Type B pancreatic cell (in vitro differentiated cells): ENCODE measurements at regions not wholly inside any gene's neighbourhood (a gene's known extent, or its start where the extent isn't known, plus 50 kb on each side); places are given as distances from the start of the nearest gene placed in this dataset.

ENCODE experiments used
- DNase-seq: peaks from one replicate; pipeline ENCODE4 v3.0.0; 2021; ENCODE audit warnings: mixed read lengths; ENCODE audit not compliant: unreplicated experiment; ENCODE audit errors: extremely low spot score
- H3K27ac Mint-ChIP-seq: 2 replicates; pipeline ENCODE4 v1.8.0; 2021; ENCODE audit warnings: mild to moderate bottlenecking, mixed read lengths
- H3K27me3 Mint-ChIP-seq: 2 replicates; pipeline ENCODE4 v1.8.0; 2021; ENCODE audit warnings: mixed read lengths
- H3K36me3 Mint-ChIP-seq: 2 replicates; pipeline ENCODE4 v1.8.0; 2021; ENCODE audit warnings: mixed read lengths
- H3K4me1 Mint-ChIP-seq: one replicate; pipeline ENCODE4 v1.8.0; 2021; ENCODE audit warnings: mixed read lengths; ENCODE audit not compliant: unreplicated experiment
- H3K4me3 Mint-ChIP-seq: 2 replicates; pipeline ENCODE4 v1.8.0; 2021; ENCODE audit warnings: mild to moderate bottlenecking, mixed read lengths
- H3K9me3 Mint-ChIP-seq: 2 replicates; pipeline ENCODE4 v1.8.0; 2021; ENCODE audit warnings: mixed read lengths
- CTCF ChIP-seq: fragments of 200-600 bp; sonication (generic); conservative IDR thresholded peaks from 2 replicates; pipeline ENCODE4 v1.5.0; 2021; ENCODE audit warnings: antibody characterized with exemption, mild to moderate bottlenecking

- H3K4me3 Mint-ChIP-seq = no peak overlapping the region
- H3K4me1 Mint-ChIP-seq = no peaks in the 10 kb centered on the region
- no peaks in the 10 kb centered on the region for H3K36me3 Mint-ChIP-seq
- DNase-seq = no peak
- H3K27me3 Mint-ChIP-seq = no peaks in the 10 kb centered on the region
- TF ChIP-seq CTCF = no peak
- no peaks in the 10 kb centered on the region for H3K9me3 Mint-ChIP-seq
- H3K27ac Mint-ChIP-seq = no peak overlapping the region
These were observed 921.9 kb upstream of the PRMT6 start for GRCh38 chr1:106134561-106134960.

GRCh38 chr1:106173101-106173500 is 883.4 kb upstream of the PRMT6 start:
- DNase-seq = no peak
- Mint-ChIP-seq H3K4me3 (no peak overlapping the region), H3K4me1 (no peaks in the 10 kb centered on the region), H3K9me3 (peaks cover 8% of the 10 kb centered on the region), H3K36me3 (no peaks in the 10 kb centered on the region), H3K27me3 (peaks cover 3% of the 10 kb centered on the region), H3K27ac (no peak overlapping the region)
- no peak for TF ChIP-seq CTCF

GRCh38 chr1:106178791-106179190 is 877.7 kb upstream of the PRMT6 start:
- Mint-ChIP-seq H3K4me3 (no peak overlapping the region), H3K27me3 (no peaks in the 10 kb centered on the region), H3K27ac (no peak overlapping the region), H3K36me3 (no peaks in the 10 kb centered on the region), H3K4me1 (no peaks in the 10 kb centered on the region), H3K9me3 (no peaks in the 10 kb centered on the region)
- DNase-seq = no peak
- TF ChIP-seq CTCF = no peak

- Mint-ChIP-seq H3K4me3 (no peak overlapping the region), H3K4me1 (no peaks in the 10 kb centered on the region), H3K27ac (no peak overlapping the region), H3K27me3 (no peaks in the 10 kb centered on the region), H3K9me3 (no peaks in the 10 kb centered on the region), H3K36me3 (no peaks in the 10 kb centered on the region)
- no peak for TF ChIP-seq CTCF
- no peak for DNase-seq
These were observed 874.6 kb upstream of the PRMT6 start for GRCh38 chr1:106181866-106182265.

GRCh38 chr1:106185089-106185488 is 871.4 kb upstream of the PRMT6 start:
- no peak for DNase-seq
- Mint-ChIP-seq H3K4me1 (no peaks in the 10 kb centered on the region), H3K4me3 (no peak overlapping the region), H3K27me3 (no peaks in the 10 kb centered on the region), H3K9me3 (no peaks in the 10 kb centered on the region), H3K27ac (no peak overlapping the region), H3K36me3 (no peaks in the 10 kb centered on the region)
- TF ChIP-seq CTCF = no peak

GRCh38 chr1:106189780-106190179 is 866.7 kb upstream of the PRMT6 start:
- peaks cover 6% of the 10 kb centered on the region for H3K9me3 Mint-ChIP-seq
- no peak overlapping the region for H3K4me3 Mint-ChIP-seq
- H3K27me3 Mint-ChIP-seq = no peaks in the 10 kb centered on the region
- H3K4me1 Mint-ChIP-seq = no peaks in the 10 kb centered on the region
- TF ChIP-seq CTCF = no peak
- no peak overlapping the region for H3K27ac Mint-ChIP-seq
- no peak for DNase-seq
- H3K36me3 Mint-ChIP-seq = no peaks in the 10 kb centered on the region
